ENCODE measurements at regions not wholly inside any gene's neighbourhood (a gene's known extent, or its start where the extent isn't known, plus 50 kb on each side); places are given as distances from the start of the nearest gene placed in this dataset.

DNA sequence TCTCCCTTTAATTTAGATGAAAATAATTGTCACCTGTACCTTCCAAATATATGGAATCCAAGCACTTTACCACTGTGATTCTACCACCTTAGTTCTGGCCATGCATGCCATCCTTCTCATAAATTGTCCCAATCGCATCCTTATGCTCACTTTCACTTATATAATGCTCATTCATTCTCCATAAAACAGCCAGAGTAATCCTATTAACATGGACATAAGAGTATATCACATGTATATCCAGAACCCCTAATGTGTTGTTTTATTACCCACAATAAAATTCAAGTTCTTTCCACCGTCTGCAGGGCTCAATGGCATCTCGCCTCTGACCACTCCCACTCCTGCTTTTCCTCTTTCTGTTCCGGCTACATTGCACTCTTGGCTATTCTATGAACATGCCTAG is 597.5 kb upstream of the MIR17HG start:
- no peak for DNase-seq (ENCODE audit: low read depth)

DNA sequence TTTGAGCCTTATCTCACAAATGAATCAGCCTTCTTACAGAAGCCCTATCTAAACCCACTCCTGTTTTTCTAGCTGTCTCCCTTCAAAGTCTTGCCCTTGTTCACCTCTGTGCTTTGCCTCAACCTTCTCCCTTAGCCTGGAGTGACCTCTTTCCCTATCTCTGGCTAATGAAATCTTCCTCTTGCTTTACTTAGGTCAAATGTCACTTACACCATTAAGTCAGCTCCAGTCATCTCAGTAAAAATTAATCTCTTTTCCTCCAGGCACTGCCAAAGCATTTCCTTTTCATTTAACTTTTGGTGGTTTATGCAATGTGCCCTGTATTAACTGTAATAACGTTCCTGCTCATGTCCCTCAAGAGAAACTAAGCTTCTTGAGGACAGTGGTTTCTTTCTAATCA is 596.5 kb upstream of the MIR17HG start:
- no peak for DNase-seq (ENCODE audit: low read depth)

DNA sequence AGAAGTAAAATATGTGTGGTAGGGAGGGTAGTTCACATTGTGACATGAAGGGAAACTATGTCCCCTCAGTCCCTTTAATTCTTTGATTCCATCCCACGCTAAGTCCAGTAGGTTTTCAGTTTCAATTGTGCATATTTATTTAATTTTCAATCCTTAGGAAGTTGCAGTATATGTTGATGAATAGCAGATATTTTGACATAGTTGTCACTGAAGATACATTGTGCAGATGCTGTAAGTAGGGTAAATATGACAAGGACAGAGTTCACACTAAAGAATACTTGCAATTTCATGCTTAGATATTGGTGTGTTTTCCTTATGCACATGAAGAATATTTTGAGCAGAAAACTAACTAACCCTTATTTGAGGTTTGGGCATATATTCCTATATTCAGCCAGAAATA is 595.4 kb upstream of the MIR17HG start:
- DNase-seq (ENCODE audit: low read depth), result no peak

DNA sequence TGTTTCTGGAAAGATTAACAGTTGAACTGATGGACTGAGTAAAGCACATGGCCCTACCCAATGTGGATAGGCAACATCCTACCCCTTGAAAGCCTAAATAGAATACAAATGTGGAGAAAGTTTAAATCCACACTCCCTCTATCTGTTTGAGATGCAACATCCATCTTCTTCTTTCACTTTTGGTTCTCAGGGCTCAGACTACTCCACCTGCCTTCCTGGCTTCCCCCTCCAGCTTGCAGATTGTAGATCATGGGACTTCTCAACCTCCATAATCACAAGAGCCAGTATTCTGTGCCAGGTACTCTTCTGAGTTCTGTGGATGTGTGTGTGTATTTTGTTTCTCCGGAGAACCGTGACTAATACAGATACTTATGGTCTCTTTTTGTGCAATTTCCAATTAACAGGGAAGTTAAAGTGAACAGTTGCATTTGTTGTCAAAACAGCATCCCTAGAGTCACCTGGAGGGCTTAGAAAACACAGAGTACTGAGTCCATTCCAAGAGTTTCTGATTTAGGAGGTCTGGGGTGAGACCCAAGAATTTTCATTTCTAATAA is 590.3 kb upstream of the MIR17HG start:
- DNase-seq (ENCODE audit: low read depth), result peak; percentile 6

DNA sequence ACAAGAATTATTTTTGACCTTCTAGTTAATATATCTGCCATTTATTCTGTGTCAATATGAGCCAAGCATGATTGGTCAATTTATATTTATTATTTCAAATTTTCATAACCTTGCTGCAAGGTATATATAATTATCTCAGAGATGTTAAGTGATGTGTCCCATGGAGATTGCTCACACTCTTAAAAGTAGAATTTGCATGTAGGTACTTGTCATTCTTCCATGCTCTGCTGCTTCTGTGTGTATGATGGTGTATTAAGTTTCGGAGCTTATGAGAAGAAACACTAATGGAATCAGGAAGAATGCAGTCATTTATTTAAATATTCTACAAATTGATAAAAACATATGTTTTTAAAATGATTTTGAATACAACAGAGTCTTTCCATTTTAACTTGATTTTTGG is 586.8 kb upstream of the MIR17HG start:
- no peak for DNase-seq (ENCODE audit: low read depth)

DNA sequence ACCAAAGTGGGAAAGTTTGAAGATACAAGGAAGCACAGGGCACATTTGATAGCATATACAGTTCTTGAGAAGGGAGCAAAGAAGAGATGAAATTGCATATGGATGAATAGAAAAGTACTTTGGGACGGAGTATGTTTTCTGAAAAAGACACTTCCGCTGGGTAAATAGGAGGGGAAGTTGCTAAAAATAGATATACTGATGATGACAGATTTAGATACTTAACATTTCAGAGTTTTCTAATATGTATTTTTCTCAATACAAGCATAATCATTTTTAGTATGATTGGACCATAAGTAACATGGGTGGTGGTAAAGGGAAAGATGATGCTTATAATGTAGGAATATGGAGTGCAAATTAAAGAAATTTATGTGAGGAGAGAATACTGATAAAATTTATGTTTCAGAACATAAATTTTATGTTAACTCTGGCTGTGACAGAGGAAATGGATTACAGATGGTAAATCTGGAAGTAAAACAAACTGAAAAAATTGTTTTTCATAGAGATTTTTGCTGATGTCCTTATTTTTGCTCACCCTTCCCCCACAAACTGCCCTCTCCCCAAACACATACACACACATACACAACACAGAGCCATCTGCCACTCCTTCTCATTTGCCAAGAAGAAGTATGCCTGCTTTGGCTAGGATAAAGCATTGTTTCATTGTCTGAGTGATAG is 583.9 kb upstream of the MIR17HG start:
- DNase-seq (ENCODE audit: low read depth), result no peak

DNA sequence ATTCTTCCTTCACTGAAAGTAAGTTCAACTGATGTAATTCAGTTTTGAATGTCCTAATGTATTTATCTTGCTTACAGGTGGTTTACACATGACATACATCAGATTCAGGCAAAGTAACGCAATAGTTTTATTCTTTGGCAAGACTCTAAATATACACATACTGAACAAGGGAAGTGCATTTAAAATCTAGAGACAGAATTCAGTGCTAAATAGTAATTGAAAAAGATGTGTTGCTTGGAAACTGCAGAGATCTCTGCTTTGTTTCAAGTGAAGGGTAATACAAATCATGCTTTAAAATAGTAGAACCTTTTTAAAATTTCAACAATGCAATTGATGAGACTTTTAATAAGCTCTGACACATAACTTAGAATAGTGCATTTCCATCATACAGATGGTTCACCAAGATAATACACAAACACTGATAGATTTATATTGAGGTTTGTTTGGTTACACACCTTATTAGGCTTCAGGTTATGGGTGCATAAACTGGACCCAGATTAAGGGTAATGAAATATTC is 581.0 kb upstream of the MIR17HG start:
- no peak for DNase-seq (ENCODE audit: low read depth)

DNA sequence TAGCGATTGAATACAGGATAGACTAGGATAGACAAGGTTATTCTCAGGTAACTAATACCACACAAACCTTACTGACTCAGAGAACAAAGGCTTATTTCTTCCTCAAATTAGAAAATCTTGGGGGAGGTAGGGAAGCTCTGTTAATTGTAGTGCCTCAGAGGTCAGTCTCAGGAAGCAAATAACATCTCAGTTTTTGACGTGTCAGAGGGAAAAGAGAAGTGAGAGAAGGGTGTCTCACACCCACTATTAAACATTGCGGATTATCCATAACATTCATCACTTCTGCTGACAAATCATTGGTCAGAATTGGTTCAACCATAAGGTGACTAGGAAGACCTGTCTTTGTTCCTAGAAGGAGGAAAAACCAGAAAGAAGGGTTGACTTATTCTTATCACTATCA is 579.4 kb upstream of the MIR17HG start:
- no peak for DNase-seq (ENCODE audit: low read depth)

DNA sequence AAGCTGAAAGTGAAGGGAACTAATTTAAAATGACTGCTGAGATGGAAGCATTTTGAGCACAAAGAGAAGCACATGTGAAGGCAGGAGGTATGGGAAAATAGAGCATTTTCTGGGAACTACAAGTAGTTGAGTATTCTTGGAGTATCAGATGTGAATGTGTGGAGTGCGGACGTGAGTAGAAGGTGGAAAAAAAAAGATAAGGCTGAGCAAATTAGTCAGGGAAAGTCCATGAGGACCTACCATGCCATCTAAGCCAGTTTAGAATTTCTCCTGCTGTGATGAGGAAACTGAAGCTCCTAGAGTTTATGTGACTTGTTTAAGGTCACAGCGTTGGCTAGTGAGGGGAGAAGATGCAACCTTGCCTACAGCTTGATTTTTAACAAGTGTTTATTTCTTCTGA is 578.1 kb upstream of the MIR17HG start:
- no peak for DNase-seq (ENCODE audit: low read depth)

DNA sequence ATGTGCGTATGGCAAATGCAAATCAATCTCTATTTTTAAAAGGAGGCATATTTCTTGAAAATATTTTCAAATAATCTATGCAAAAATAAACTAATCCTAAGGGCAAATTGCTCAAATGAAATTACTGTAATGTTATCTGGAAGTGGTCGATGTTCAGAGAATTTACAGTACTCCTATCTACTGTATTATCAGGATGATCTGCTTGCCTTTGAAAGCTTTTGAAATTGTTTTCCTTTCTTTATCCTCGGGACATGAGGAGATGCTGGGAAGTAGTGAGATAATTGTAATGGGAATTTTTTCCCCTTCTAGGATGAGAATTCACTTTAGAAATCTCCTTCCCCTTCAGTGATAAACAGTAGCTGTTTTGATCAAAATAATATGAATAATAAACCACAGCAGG is 577.2 kb upstream of the MIR17HG start:
- DNase-seq (ENCODE audit: low read depth), result no peak

DNA sequence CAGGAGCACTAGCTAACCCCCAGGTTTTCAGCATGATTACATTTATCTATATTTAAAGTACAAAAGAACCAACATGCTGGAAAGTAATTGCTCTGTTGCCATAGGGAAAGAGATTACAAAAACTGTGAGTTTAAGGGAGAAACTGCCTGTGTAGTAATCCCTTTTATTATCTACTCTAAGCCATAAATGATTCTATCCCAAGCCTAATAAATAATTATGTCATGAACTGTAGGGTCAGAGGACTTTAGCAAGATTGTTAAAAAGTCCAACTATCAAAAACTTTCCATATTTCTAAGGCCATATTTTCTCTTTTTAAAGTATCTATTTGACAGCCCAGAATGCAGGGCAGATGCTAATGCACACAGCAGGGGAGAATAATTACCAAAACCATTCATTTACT is 573.8 kb upstream of the MIR17HG start:
- no peak for DNase-seq (ENCODE audit: low read depth)

DNA sequence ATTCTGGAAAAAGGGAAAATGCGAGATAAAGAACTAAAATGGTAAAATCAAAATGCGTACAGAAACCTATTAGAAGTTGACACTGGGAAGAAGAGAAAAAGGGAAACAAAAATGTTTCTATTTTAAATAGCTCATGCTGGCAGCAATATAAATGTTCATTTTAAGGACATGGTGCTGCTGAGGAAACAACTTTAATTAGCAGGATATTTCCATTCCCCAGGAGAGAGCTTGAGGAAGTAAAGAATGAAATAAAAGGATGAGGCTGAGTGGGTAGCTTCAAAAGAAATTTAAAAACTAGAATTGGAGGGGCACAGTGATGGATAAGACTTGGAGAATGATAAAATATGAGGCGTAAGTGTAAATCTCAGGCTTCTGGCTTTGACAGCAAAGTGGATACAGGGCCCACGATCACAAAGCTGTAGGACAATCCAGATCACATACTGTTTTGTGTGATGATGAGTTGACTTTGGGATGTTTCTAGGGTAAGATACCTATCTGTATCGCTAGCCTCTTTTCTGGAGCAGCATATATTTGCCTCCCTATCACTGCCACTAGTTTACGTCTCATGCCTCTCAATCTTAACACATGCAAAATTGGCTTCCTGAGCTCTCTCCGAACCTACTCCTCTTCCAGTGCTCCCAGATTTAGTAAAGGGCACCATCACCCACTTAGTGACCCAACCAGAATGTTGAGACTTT is 571.3 kb upstream of the MIR17HG start:
- DNase-seq (ENCODE audit: low read depth), result no peak

DNA sequence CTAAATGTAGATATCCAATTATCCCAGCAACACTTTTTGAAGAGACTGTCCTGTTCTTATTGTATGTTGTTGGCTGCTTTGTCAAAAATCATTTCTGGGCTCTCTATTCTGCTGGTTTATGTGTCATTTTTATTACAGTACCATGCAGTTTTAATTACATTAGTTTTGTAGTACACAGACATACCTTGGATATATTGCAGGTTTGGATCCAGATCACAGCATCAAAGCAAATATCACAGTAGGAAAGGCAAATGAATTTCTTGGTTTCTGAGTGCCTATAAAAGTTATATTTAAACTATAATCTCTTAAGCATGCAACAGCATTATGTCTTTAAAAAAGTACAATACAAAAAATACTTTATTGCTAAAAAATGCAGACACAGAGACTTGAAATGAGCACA is 564.2 kb upstream of the MIR17HG start:
- no peak for DNase-seq (ENCODE audit: low read depth)

DNA sequence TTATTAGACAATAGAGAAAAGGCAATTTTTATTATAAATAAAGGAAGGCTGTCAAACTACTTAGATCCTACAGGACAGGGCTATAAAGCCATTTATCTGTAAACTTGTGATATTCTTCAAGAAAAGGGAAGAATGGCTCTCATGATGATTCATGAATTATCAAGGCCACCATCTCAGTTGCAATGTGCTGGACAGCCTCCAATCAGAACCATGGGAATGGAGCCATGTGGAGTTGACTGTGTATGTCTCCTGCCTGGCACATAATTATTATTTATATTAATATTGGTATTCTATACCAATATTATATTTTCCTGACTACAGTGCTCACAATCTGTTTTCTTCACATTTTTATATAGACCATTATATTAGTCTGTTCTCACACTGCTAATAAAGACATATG is 560.5 kb upstream of the MIR17HG start:
- DNase-seq (ENCODE audit: low read depth), result no peak

DNA sequence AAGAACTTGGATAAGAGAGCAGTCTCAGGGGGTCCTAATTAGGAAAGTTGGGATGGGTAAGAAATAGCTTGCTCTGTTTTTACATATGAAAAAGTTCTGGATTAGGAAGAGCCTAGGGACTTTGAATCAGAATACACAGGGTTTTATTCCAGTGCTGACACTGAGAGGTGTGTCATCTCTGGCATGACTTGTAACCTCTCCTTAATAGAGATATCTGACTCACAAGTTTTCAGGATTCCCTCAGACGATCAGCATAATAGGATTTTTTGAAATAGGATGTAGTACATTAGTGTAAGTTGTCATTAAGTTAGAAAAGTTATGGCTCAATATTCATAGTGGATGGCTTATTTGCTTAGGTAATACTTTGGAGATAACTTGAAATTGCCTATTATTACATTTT is 555.2 kb upstream of the MIR17HG start:
- peak; percentile 32 for DNase-seq (ENCODE audit: low read depth)

DNA sequence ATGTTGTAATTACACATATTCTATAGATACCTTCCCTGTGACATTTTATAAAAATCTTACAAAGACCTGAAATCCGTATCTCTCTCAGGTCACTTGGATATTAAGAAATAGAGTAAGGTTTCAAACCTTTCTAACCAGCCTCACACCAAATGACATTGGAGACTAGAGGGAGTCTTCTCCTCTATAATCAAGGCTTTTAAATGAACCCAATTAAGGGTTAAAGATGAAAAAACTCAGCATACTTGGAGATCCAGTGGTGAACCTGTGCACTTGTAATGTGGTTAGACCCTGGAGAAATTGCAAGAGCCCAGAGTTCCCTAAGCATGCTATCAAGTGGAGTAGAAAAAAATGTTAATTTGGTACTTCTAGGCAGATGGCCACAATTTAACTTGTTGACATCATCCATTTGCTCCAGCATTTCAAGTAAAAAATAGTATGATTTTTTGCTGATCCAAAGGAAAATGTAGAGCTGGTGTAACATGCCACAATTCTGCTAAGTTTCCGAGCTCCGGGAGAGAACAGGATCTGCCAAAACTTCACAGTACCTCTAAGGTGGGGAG is 554.1 kb upstream of the MIR17HG start:
- no peak for DNase-seq (ENCODE audit: low read depth)

DNA sequence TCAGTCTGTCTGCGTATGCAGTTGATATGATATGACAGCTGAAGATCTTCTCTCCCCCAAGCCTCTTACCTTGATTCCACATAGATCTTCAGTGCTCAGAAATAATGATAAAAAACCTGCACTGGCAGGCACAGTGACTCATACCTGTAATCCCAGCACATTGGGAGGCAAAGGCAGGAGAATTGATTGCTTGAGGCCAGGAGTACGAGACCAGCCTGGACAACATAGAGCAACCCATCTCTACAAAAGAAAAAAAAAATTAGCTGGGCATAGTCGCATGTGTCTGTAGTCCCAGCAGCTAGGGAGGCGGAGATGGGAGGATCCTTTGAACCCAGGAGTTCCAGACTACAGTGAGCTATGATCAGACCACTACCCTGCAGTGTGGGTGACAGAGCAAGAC is 551.0 kb upstream of the MIR17HG start:
- DNase-seq (ENCODE audit: low read depth), result no peak

DNA sequence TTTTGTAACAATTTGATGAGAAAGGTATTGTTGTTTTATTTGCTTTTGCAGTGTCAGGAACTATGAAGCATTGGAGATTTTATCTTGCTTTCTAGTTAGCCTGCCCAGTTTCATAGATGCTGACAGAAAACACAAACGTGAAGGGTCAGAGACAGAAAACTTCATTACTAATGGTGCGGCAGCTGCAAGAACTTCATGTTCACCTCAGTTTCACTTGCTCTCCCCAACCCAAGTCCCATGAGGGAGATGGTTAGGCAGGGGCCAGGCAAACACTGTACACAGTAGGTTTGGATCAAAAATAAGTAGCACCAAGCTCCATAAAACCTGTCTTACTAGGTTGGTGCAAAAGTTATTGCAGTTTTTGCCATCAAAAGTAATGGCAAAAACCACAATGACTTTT is 550.2 kb upstream of the MIR17HG start:
- no peak for DNase-seq (ENCODE audit: low read depth)

DNA sequence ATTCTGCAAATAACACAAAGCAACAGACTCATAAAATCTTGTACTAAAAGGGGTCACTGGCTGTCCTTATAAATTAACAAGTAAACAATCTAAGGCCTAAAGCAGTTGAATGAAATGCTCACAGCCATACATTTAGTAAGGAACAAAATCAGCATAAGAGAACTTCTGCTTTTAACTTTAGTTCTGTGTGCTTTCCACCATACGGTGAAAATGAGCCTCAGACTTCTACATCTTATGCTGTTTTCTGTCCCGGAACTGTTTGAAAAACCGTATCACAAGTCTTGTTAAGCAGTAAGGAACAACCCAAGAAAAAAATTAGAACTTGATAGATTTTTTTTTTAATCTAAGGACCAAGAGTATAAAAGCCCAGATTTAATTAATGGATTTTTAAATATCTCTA is 549.1 kb upstream of the MIR17HG start:
- no peak for DNase-seq (ENCODE audit: low read depth)

DNA sequence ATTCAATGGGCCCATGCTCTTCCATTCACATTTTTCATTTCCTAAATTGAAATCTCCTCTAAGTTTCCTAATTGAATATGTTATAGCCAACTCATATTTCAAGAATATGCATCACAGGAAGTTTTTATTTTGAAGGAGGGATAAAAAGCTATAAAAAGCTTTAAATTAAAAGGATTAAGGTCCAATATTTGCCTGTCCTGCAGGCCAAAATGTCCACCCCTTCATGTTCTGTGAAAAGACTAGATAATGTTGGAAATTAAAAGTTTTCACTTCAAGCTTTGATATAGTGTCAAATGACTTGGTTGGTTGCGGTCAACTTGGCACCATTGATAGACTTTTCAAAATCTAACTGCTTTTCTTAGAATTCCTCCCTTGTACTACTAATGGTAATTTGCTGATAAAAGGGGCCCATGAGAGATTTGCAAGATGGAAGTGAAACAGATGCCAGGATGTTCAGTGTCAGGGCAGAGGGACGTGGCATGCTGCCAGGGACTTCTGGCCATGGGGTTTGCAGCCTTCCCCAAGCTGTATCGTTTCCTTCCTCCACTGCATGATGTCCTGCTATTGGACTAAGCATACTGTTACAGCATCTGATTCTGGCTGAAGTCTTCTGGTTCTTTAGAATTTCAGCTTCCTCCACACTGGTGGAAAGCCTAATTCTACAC is 547.3 kb upstream of the MIR17HG start:
- DNase-seq (ENCODE audit: low read depth), result peak; percentile 13

DNA sequence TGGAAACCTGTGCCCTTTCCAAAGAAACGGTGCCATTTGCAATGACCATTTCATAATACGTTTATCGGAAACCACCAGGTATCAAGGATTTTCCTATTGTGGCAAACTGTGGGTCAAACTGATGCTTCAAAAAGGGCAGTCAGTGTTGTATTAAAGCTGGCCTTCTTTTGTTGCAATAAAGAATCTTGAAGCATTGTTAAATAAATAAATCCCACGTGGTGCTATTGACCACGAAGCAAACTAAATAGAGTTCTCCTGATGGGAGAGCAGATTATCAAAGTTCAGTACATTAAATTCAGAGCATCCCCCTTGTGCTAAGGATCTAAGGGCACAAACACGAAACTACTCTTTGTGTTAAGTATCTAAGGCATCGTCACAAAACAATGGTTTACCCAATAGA is 545.9 kb upstream of the MIR17HG start:
- DNase-seq (ENCODE audit: low read depth), result no peak

DNA sequence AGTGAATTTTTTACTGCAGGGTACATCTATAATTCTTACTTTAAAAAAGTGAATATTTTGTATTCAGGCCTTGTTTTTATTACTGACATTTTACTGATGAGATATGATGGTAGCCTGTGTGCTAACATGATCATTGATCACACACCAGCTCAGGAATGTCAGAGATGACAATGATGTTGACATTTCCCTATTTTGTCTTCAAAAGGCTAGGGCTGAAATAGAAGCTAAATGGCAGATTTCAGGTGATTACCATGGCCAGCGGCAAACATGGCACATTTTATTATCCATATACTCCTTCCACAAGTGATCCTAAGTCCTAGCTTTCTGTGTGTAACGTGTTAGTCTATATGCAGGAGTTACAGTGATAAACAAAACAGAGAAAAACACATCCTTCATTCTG is 544.3 kb upstream of the MIR17HG start:
- DNase-seq (ENCODE audit: low read depth), result no peak

All from HT1080 (cell line).